Astrocyte of the spinal cord (primary cell): ENCODE measurements at regions not wholly inside any gene's neighbourhood (a gene's known extent, or its start where the extent isn't known, plus 50 kb on each side); places are given as distances from the start of the nearest gene placed in this dataset.

Experiments
- DNase-seq: peaks from one replicate; pipeline ENCODE4 v3.0.0; 2011; ENCODE audit warnings: low read depth, low spot score
- H3K4me3 ChIP-seq: 2 replicates; pipeline ENCODE4 v1.5.1; 2011; ENCODE audit warnings: low read depth, mild to moderate bottlenecking, low read length, moderate library complexity
- CTCF ChIP-seq: IDR thresholded peaks from 2 replicates; pipeline ENCODE4 v1.5.1; 2012; ENCODE audit warnings: low read depth, mild to moderate bottlenecking, low read length, inconsistent platforms
- in situ Hi-C: cut with HindIII; loops from 2 replicates; pipeline ENCODE4 v1.10.0; 2017; ENCODE audit warnings: low sequenced_read_pairs

DNA sequence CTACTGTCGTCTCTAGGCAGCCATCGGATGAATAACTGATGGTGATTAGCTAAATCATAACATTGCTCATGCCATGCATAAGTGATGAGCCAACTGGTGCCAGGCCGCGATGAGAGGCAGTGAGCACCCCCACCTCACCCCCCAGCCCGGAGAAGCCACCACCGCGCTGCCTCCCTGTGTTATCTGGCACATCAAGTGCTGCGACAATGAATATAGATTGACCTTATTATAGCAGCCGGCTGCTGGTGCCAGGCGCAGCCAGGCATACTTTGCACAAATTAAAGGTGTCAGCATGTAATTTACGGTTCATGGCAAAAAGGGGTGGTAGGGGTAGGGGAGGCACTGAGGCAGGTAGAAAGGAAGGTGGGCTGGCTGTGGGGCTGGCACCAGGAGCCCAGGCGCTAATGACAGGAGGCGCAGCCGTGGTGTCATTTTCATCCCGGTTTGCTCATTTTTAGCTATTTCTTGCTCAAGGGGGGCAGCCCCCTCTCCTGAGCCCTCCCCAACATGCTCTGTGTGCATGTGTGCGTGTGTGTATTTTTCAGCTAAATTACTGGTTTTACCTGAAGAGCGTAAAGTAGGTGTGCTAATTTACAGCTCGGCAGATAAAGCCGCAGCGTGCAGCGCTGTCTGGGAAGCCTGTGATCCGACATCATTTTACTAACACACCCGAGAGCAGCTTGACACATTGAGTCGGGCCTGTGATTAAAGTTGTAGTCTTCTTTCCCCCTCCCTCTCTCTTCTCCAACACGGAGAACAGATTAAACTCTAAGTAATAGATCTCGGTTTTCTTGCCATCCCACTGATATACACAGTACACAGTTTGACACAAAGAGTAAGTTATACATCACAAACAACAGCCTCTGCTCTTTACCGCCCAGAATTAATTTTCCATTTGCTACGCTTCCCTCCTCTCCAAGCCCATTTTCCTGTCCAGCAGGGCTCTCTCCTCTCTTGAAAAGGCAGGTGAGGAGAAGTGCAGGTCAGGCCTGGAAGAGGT lies 212.3 kb downstream of the RPLP1 start:
- no peak overlapping the region for H3K4me3 ChIP-seq
- in situ Hi-C loops = no loop called here
- no peak for TF ChIP-seq CTCF
- DNase-seq = no peak

GRCh38 chr15:69665641-69666111 lies 213.1 kb downstream of the RPLP1 start:
- TF ChIP-seq CTCF = no peak
- in situ Hi-C loops = no loop called here

DNA sequence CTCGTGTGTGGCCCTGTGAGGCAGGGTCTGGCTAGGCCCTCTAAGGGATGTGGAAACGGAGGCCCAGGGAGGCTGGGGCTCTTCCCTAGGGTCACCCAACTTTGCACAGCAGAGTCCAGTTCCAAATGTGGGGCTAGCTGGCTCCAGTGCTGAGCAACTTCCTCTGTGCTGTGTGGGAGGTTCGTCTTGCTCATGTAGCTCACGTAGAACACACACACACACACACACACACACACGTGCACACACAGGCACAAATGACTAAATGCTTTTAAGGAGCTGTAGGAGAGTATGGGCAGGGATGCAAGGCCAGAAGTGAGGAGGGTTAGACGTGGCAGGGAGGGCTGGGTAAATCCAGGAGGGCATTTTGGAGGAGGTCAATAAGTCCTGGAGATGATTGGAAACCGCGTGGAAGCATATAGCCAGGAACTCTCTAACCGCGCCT lies 213.8 kb downstream of the RPLP1 start:
- peak; percentile 10 for DNase-seq
- no peak for TF ChIP-seq CTCF
- H3K4me3 ChIP-seq = no peak overlapping the region
- in situ Hi-C loops = no loop called here

More at GRCh38 chr15:69665641-69666111, 213.1 kb downstream of the RPLP1 start:
- no peak for DNase-seq
- H3K4me3 ChIP-seq = no peak overlapping the region

DNA sequence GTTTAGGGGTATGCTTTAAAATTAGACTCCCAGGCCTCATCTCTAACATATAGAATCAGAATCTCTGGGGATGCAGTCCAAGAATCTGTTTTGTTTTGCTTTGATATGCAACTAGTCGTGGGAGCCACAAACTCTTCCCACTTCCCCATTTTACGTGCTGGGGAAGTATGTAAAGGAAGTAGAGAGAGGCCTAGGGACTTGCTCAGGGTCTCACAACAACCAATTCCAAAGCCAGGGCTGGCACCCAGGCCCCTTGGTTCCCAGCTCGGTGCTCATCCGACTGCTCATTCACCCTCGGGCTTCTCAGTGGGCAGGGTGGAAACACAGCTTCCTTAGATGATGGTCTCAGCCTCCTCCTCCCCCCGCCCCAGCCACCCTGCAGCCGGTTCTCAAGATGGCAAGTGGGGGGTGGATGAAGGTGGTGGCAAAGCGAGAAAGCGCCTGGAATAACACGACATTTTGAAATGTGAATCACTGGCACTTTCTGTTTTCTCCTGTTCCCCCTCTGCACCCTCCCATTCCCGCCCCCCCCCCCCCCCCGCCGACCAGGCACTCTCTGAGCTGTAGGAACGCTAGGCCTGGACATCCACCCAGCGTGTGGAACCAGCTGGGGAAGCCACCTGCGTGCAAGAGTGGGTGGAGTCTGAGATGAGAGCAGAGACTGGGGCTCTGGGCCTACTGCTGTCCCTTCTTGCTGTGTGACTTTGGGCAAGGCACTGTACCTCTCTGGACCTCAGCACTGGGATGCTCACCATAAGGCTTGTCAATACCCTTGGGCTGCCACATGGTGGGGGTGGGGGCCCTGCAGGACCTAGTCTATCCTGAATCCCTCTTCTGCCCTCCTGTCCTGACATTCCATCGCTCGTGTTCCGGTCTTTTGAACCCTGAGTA lies 214.5 kb downstream of the RPLP1 start:
- in situ Hi-C loops = no loop called here
- DNase-seq = no peak
- TF ChIP-seq CTCF = no peak
- H3K4me3 ChIP-seq = no peak overlapping the region

- H3K4me3 ChIP-seq = no peak overlapping the region
- in situ Hi-C loops = no loop called here
- TF ChIP-seq CTCF = no peak
- no peak for DNase-seq
Measured at GRCh38 chr15:69668039-69668705, 215.6 kb downstream of the RPLP1 start.

GRCh38 chr15:69668963-69669362 lies 216.3 kb downstream of the RPLP1 start:
- in situ Hi-C loops = no loop called here
- no peak for TF ChIP-seq CTCF
- no peak for DNase-seq
- H3K4me3 ChIP-seq = no peak overlapping the region
